ENCODE measurements at regions not wholly inside any gene's neighbourhood (a gene's known extent, or its start where the extent isn't known, plus 50 kb on each side); places are given as distances from the start of the nearest gene placed in this dataset.

DNA sequence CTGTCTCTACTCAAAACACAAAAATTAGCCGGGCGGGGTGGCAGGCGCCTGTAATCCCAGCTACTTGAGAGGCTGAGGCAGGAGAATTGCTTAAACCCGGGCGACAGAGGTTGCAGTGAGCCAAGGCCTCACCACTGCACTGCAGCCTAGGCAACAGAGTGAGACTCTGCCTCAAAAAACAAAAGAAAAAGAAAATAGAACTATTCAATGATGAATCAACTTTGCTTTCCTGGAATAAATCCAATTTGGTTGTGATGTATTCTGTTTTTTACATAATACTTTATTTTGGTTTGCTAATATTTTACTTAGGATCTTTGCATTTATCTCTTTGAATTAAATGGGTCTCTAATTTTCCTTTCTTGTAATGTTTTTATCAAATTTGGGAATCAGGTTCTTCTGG lies 86.3 kb upstream of the MBOAT2 start:
- TF ChIP-seq, protein P1, sequence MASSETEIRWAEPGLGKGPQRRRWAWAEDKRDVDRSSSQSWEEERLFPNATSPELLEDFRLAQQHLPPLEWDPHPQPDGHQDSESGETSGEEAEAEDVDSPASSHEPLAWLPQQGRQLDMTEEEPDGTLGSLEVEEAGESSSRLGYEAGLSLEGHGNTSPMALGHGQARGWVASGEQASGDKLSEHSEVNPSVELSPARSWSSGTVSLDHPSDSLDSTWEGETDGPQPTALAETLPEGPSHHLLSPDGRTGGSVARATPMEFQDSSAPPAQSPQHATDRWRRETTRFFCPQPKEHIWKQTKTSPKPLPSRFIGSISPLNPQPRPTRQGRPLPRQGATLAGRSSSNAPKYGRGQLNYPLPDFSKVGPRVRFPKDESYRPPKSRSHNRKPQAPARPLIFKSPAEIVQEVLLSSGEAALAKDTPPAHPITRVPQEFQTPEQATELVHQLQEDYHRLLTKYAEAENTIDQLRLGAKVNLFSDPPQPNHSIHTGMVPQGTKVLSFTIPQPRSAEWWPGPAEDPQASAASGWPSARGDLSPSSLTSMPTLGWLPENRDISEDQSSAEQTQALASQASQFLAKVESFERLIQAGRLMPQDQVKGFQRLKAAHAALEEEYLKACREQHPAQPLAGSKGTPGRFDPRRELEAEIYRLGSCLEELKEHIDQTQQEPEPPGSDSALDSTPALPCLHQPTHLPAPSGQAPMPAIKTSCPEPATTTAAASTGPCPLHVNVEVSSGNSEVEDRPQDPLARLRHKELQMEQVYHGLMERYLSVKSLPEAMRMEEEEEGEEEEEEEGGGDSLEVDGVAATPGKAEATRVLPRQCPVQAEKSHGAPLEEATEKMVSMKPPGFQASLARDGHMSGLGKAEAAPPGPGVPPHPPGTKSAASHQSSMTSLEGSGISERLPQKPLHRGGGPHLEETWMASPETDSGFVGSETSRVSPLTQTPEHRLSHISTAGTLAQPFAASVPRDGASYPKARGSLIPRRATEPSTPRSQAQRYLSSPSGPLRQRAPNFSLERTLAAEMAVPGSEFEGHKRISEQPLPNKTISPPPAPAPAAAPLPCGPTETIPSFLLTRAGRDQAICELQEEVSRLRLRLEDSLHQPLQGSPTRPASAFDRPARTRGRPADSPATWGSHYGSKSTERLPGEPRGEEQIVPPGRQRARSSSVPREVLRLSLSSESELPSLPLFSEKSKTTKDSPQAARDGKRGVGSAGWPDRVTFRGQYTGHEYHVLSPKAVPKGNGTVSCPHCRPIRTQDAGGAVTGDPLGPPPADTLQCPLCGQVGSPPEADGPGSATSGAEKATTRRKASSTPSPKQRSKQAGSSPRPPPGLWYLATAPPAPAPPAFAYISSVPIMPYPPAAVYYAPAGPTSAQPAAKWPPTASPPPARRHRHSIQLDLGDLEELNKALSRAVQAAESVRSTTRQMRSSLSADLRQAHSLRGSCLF (CRISPR knock-in tag; IDR thresholded peaks at IDR 0.05; ENCODE audit: borderline replicate concordance) = no peak
- TF ChIP-seq YY1 (IDR thresholded peaks at IDR 0.05; ENCODE audit: insufficient read depth, insufficient replicate concordance, low read depth, low read length) = no peak
- TF ChIP-seq EZH2 (conservative IDR thresholded peaks at IDR 0.05; ENCODE audit: low read depth, low read length) = no peak
- no peak for TF ChIP-seq TCF7L2 (IDR thresholded peaks at IDR 0.05; ENCODE audit: low read depth, low read length)

Measured in HepG2 (cell line).